HL-60 (cell line): ENCODE measurements at regions not wholly inside any gene's neighbourhood (a gene's known extent, or its start where the extent isn't known, plus 50 kb on each side); places are given as distances from the start of the nearest gene placed in this dataset.

Experiments
- GABPA ChIP-seq: IDR thresholded peaks from 2 replicates; pipeline ENCODE4 v1.6.1; 2012; ENCODE audit warnings: low read depth
- POLR2AphosphoS5 ChIP-seq: IDR thresholded peaks from 2 replicates; pipeline ENCODE4 v1.6.1; 2012; ENCODE audit warnings: low read depth
- TF ChIP-seq, protein P1 (sequence below): IDR thresholded peaks from one replicate; pipeline ENCODE4 v1.5.1; 2011; ENCODE audit warnings: low read length, control low read depth, inconsistent platforms; ENCODE audit not compliant: insufficient read depth
- TF ChIP-seq, protein P2 (sequence below): IDR thresholded peaks from 2 replicates; pipeline ENCODE4 v1.6.1; 2012; ENCODE audit warnings: low read depth; ENCODE audit not compliant: insufficient replicate concordance

DNA sequence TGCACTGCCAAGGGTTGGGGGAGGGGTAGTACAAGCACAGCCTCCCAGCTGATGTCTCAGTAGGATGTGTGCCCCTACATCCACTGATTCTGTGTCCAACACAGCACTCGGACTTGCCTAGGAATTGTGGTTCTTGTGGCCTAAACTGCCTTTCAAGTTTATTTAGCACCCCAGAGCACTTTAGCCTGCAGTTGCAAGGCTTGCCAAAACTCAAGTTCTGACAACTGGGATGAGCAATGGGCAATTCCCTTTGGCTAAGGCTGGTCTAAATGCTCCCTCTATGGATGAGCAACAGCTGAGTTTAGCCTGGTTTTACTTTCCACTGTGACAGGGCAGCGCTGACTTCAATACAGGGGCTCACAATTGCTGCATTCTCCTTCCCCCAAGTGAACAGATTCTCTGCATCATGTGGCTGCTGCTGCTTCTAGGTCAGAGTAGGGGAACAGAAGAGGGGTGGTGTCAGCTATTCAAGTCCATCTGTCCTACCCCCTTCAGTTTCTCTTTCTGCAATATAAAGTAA, 471.5 kb downstream of the PIK3C3 start:
- TF ChIP-seq, protein P1, sequence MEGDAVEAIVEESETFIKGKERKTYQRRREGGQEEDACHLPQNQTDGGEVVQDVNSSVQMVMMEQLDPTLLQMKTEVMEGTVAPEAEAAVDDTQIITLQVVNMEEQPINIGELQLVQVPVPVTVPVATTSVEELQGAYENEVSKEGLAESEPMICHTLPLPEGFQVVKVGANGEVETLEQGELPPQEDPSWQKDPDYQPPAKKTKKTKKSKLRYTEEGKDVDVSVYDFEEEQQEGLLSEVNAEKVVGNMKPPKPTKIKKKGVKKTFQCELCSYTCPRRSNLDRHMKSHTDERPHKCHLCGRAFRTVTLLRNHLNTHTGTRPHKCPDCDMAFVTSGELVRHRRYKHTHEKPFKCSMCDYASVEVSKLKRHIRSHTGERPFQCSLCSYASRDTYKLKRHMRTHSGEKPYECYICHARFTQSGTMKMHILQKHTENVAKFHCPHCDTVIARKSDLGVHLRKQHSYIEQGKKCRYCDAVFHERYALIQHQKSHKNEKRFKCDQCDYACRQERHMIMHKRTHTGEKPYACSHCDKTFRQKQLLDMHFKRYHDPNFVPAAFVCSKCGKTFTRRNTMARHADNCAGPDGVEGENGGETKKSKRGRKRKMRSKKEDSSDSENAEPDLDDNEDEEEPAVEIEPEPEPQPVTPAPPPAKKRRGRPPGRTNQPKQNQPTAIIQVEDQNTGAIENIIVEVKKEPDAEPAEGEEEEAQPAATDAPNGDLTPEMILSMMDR: no peak
- TF ChIP-seq POLR2AphosphoS5 (no peak), GABPA (no peak)
- TF ChIP-seq, protein P2, sequence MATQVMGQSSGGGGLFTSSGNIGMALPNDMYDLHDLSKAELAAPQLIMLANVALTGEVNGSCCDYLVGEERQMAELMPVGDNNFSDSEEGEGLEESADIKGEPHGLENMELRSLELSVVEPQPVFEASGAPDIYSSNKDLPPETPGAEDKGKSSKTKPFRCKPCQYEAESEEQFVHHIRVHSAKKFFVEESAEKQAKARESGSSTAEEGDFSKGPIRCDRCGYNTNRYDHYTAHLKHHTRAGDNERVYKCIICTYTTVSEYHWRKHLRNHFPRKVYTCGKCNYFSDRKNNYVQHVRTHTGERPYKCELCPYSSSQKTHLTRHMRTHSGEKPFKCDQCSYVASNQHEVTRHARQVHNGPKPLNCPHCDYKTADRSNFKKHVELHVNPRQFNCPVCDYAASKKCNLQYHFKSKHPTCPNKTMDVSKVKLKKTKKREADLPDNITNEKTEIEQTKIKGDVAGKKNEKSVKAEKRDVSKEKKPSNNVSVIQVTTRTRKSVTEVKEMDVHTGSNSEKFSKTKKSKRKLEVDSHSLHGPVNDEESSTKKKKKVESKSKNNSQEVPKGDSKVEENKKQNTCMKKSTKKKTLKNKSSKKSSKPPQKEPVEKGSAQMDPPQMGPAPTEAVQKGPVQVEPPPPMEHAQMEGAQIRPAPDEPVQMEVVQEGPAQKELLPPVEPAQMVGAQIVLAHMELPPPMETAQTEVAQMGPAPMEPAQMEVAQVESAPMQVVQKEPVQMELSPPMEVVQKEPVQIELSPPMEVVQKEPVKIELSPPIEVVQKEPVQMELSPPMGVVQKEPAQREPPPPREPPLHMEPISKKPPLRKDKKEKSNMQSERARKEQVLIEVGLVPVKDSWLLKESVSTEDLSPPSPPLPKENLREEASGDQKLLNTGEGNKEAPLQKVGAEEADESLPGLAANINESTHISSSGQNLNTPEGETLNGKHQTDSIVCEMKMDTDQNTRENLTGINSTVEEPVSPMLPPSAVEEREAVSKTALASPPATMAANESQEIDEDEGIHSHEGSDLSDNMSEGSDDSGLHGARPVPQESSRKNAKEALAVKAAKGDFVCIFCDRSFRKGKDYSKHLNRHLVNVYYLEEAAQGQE: no peak
